NCI-H2029 (cell line): ENCODE measurements at regions not wholly inside any gene's neighbourhood (a gene's known extent, or its start where the extent isn't known, plus 50 kb on each side); places are given as distances from the start of the nearest gene placed in this dataset.

Source experiments
- DNase-seq: peaks from one replicate; lab custom pipeline; 2025; lab: John Stamatoyannopoulos, UW

DNA sequence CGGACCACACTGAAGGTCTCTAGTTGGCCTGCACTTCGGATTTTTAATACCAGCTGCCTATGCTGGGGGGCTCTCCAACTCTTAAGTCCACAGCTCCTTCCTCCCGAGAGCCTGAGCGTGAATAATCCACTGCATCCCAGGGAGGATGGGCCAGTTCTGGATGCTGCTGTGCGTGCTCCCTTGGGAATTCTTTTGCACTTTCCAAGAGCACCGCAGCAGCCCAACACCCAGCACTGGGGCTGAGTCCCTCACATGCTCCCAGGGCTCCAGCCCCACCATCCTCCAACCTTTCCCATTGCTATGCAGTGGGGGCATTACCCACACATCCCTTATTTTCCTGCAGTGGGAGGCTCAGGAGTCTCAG is 136.4 kb upstream of the IQSEC1 start:
- no peak for DNase-seq

DNA sequence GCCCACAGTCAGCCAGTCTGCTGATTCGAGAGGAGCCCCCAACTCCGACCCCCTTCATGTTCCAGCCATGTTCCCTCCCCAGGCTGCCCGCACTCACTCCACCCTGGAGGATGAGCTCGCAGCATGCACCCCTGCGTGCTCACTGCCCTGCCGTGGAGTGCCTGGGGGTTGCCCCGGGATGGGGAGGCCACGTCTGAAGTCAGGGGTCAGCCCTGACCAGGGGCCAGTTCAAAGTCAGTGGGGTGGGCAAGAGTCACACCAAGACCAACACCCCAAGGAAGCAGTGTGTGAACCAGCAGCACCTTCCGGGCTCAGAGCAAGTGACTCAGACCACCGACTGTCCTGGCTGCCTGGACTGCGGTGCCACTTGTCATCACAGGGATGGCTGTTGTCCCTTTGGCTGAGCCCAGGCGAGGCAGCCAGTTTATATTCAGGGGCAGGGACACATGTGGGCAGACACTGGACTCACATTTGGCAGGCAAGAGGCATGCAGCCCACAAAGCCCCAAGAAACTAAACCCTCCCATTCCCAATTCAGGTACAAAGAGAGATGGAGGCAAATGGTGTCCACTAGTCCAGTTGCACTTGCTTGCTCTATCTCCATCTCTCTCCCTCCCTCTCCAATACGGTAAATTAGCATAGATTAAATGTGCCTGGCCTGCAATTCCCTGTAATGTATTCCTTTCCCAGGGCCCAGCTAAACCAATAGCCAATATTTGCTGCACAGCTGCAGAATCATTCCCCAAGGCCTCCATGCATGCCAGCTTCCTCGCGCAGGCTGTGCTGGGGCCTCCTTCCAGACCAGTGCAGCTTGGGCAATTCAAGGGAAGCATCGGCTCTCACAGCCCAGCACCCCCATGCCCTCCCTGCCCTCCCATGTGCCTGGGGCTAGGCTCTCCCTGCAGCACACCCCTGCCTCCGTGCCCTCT is 135.7 kb upstream of the IQSEC1 start:
- DNase-seq: no peak

DNA sequence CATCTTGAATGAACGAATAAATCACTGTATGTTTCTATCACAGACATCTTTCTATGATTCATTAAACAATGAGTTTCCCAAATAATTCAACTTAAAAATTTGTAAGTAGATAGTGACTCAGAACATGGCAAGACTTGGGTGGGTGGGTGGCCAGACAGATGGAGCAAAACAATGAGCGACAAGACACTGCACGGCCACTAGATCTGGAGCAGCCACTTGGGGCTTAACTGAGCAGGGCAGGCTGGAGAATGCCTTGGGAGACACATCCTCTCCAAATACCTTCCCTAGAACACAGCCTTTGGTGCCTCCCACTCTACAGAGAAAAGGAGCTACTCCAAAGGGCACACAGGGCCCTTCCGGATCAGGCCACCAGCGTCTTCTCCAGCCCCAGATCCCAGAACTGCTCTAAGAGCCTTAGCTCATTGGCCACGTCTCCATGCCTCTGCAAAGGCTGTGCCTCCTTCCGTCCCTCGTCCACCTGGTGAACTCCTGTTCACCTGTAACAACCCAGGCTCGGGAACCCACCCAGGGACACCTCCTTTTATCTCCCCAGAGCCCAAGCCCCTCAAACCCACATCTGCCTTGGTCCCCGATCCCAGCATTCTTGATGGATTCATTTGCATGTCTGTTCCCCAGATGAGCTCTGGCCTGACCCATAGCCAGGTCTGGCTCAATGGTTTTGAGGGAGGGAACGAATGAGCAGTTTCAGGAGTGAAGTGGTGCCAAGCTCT is 134.9 kb upstream of the IQSEC1 start:
- DNase-seq: no peak

DNA sequence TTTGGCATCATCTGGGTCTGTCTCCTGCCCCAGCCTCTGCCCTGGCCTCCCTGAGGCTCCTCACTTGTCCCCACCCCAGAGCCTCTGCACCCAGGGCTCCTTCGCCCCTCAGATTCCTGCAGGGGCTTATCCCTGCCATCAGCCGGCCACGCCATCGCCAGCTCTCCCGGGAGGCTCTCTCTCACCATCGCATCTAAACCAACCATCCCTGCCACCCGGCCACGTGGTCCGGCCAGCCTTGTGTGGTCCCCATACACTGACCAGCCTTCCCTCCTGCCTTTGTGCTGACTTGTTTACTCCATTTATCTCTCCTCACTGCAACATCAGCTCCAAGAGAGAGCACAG is 134.3 kb upstream of the IQSEC1 start:
- no peak for DNase-seq

DNA sequence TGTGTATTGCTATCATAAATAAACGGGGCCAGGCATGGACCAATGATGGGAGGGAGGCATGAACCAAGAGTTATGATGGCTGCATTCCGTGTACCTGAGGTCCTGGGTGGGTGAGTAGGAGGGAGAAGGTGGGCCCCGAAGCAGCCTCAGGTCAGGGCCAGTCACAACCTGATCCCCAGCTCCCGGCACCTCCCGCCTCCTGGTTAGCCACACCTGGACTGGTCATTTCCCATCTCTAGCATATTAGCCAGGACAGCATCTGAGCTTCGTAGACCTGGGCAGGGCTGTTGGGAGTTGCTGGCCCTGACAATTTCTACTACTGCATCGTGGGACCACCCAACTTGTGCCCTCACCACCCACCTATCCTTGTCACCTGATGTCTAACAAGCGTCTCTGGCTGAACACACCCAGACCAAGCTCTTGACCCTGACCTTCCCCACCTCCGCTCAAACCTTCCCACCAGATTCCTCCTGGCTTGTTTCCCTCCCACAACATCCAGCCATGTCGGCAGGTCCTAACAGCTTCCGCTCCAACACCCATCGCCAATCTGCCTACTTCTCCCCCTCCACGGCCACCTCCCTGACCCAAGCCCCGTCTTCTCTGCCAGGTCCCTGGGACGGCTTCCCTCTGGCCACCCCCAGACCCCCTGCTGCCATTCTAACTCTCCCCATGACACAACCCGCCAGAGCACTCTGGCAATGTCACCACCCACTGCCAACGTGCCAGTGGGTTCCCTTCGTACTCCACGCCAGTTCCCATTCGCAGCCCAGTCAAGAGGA is 133.8 kb upstream of the IQSEC1 start:
- no peak for DNase-seq

DNA sequence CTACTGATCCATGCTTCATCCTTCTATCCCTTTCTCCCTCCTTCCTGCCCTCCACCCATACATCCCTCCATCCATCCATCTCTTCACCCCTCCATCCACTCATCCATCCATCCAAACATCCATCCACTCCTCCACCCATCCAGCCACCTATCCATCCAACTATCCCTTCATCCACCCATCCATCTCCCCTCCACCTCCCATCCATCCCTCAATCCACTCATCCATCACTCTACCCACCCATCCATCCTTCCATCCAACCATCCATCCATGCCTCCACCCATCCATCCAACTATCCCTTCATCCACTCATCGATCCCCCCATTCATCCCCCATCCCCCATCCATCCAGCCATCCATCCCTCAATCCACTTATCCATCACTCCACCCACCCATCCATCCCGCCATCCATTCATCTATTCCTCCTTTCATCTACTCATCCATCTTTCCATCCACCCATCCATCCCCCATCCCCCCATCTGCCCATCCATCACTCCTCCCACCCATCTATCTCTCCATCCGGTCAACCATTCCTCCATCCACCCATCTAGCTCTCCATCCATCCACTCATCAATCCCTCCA is 132.4 kb upstream of the IQSEC1 start:
- DNase-seq: no peak

DNA sequence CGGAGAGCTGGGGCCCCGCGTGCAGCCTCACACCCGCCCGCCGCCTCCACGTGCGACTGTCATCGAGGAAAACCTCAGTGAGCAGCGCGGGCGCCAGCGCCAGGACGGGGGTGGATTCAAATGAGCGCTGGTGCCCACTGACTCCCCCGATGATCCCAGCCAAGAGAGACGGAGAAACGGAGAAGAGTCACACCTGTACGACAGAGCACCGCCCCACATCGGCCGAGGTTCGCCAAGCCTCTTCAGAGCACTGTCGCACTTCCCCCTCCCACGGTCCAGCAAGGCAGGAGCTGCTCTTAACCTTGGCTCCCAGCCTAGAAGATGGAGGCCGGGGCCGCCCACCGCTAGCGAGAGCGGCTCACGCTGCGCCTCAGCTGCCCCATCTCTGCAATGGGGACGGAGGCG is 130.9 kb upstream of the IQSEC1 start:
- DNase-seq: no peak

DNA sequence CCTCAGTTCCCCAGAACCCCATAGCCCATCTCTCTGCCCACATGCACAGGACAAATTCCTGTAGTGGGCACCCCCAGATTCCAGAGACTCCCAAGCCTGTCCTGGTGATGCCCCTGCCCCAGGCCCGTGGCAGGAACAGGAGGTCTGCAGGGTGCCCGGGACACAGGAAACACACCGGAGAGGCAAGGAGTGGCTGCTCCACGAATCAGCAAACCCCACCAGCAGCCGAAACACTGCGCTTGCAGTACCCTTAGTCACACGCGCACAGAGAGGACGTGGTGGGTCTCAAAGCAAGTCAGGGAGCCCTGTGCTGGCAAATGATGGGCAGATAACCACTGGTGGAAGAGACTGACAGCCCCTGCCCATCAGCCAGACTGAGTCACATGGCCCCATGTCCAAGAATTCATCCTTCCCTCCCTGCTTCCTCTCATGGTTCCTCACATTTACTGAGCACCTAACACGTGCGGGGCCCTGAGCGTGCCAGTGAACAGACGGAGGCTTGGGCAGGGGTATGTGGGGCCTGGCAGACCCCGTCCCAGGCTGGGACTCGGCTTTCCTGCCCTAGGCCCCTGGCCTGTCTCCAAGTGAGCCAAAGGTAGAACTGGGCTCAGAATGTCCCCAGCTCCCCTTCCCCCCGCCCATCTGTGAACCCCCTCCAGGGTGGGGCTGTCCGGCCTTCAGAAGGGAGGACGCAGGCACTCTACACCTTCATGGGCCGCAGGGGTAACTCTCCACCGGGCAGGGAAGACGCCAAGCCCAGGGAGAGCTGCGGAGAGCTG is 130.4 kb upstream of the IQSEC1 start:
- no peak for DNase-seq

DNA sequence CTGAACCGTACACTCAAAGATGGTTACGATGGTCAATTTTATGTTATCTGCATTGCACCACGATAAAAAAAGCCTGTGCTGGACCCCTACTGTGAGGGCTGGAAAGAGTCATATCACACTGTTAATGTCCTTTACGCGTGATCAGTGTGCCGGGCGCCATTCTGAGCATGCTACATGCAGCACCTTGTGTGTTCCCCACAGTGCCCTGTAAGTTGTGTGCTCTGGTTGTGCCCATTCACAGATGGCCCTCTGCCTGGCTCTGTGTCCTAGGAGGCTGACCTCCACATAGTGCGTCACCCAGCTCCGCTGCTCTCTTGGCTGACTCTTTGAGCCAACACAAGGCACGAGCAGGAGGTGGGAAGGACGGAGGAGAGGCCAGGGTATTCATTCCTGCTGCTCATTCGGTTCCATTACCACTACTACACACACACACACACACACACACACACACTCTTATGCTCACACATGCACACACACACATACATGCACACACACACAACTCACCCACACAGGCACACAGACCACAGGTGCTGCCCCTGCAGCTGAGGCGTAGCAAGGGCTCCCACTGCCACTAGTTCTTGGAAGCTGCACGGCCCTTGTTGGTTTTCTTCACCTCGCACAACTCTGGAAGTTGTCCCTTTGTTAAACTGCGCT is 129.6 kb upstream of the IQSEC1 start:
- DNase-seq: no peak

DNA sequence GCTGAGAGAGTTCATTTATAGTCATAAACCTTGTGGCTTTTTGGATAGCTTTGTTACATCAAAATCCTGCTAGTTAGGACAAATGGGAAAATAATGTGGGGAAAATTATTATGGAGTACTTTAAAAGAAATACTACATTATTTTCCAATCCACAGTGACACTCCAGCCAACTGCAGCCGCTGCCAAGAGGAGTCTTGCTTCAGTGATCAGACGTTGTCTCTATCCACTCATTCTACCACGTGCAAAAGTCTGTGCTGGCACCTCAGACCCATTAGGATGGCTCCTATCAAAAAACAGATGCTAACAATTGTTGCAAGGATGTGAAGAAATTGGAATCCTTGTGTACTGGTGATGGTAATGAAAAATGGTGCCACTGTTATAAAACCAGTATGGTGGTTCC is 128.6 kb upstream of the IQSEC1 start:
- no peak for DNase-seq

DNA sequence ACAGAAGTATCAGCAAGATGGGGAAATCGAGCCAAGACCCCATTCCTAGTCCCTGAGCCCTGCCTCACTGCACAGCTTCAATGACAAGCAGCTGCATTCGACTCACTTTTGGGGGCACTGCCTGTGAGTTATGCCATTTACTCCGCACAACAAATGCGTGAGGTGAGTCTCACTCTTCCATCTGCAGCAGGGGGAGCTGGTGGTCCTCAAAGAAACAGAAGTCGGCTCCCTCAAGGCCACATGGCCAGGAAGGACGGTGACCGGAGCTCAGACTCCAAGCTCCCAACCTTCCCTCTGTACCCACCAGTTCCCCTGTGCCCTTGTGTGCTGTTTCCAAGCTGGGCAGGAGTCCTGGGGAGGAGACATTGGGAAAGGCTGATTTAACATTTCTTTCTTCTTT is 127.7 kb upstream of the IQSEC1 start:
- no peak for DNase-seq

DNA sequence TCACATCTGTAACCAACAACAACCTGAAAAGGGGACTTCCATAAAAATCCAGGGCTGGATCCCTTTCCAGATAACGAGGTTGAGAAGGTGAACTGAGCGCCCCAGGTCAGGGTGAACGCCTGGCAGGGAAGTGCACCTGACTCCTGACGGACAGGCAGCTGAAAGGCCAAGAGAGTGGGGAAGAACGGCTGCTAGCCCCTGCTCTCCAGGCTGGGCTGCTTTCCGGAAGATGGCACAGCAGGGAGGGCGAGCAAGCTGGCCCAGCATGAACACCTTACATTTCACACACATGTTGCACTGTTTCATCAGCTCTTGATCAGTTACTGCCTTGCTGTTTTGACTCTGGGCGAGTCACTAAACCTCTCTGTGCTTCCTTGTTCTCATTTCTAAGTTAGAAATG is 127.2 kb upstream of the IQSEC1 start:
- DNase-seq: no peak

DNA sequence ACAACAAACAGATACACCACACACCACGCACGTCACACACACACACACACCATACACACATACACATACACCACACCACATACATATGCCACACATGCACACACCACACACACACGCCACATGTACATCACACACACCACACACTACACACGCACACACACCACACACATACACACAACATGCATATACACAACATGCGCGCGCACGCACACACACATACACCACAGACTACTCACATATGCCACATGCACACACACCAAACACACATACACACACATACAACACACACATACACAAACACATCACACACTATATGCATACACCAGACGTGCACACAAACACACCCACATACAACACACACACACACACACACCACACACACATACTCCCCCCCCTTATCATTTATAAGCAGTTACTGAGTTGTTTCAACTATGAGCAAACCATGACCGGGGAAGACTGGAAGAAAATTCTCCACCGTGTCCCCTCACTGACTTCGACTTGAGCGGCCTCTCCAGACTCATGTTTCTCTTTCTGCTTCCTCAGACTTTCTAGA is 126.7 kb upstream of the IQSEC1 start:
- no peak for DNase-seq

DNA sequence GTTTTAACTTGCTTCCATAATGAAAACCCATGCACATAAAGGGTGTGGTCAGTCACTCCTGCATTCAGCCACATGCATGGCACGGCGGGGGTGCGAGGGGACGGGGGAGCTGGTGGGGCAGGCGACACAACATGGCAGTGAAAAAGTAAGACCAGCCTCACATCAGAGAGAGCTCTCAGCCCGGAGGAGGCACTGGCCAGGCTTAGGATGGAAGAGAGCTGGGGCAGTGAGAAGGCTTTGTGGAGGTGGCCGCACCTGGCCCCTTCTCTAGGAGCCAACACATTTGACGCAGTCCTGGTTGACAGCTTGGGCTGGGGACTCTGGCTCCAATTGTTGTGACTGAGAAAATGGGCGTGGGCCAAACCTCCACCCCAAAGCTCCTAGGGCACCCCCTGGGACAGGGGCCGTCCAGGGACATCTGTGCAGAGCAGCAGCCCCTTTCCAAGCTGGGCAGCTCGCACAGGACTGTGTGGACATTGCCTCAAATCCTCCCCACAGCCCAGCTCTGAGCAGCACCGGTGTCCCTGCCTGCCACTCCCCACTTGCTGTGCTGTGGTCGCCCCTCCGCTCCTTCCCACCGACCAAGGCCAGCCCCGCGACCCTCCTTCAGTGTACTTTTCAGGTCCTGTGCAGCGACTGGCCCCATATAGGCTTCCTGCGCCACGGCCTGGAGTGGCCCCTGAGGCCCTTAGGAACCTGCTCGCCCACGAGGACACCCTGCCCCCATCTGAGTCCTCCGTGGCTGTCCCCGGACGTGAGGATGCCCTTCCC is 126.0 kb upstream of the IQSEC1 start:
- DNase-seq: no peak

DNA sequence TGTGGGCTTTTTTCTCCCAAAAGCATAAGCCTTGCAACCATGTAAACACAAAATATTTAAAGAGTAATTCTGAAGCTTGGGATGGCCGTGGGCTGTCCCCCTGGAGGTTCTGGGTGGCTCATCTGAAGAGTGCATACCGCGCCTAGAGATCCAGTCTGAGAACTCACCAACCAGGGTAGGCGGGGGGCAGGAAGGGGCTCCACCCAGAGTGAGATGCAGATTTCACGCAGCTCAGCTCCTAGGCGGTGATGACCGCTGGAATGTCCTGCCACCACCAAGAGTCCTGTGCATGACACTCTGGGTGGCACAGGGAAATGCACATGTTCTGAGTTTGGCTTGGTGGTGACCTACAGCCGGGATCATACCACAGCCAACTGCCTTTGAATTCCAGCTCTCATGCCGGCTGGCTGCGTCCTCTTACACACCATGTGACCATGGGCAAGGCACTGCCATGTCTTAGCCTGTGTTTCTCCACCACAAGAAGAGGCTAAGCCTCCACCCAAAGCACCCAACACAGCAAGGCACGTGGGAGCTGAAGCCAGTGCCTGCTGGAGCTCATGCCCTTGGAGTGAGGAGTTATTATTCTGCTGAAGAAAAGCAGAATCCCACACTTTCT is 125.1 kb upstream of the IQSEC1 start:
- DNase-seq: no peak

DNA sequence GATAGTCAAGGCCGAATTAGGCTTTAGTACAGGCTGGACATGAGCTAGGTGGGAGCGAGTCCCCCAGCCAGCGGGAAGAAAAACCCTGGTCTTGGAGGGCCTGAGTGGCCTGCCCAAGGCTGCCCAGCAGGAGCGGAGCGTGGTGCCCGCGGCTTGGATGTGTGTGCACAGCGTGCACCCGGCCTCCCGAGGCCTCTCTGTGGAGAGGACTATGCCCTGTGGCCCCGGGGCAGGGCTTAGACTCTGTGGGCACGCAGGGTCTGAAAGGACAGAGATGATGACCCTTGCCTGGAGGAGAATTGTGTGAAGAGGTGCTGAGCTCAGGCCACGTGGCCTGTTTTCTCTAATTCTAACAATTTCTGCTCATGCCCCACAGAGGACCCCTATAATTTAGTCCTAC is 124.6 kb upstream of the IQSEC1 start:
- no peak for DNase-seq

DNA sequence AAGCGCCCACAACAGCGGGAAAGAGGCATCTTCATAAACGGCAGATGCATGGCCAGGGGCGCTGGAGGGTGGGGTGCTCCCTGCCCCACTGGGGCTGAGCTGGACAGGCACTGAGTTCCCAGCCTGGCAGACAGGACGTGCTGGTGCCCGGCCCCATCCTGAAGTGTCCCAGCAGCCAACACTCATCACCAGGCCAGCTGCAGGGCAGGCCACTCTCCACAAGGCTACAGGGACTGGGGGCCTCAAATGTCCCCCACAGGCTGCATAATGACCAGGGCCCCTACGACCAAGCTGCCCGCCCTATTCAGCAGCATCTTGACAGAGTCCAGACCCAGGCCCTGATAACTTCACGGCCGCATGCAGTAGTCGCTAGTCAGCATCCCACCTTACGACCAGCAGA is 124.1 kb upstream of the IQSEC1 start:
- DNase-seq: no peak

DNA sequence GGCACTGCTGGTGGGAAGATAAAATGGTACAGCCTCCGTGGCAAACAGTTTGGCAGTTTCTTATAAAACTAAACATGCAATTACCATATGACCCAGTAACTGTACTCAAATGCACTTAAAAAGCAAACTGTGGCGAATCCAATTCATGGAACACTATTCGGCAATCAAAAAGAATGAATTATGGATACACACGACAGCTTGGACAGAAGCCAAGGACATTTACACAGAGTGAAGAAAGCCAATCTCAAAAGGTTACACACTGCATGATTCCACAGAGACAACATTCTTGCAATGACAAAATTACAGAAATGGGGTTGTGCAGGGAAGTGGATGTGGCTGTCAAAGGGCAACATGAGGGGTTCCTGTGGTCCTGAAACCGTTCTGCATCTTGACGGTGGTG is 122.1 kb upstream of the IQSEC1 start:
- DNase-seq: no peak
